Middle frontal gyrus (tissue), 1 donor: ENCODE measurements at regions not wholly inside any gene's neighbourhood (a gene's known extent, or its start where the extent isn't known, plus 50 kb on each side); places are given as distances from the start of the nearest gene placed in this dataset.

Source experiments
- DNase-seq: peaks from one replicate; pipeline ENCODE4 v3.0.0-alpha.2; 2015; ENCODE audit warnings: low spot score; ENCODE audit errors: extremely low spot score

- DNase-seq, result no peak
These were observed 75.8 kb upstream of the ITGA6 start for GRCh38 chr2:172351586-172351985.

- DNase-seq, result no peak
These were observed 73.0 kb upstream of the ITGA6 start for GRCh38 chr2:172354347-172354746.

GRCh38 chr2:172357442-172357841, 69.9 kb upstream of the ITGA6 start:
- DNase-seq, result no peak

GRCh38 chr2:172358691-172359556, 68.5 kb upstream of the ITGA6 start:
- no peak for DNase-seq

- no peak for DNase-seq
These were observed 66.0 kb upstream of the ITGA6 start for GRCh38 chr2:172361360-172361759.

GRCh38 chr2:172361840-172362239, 65.5 kb upstream of the ITGA6 start:
- no peak for DNase-seq

- DNase-seq, result no peak
These were observed 63.1 kb upstream of the ITGA6 start for GRCh38 chr2:172364261-172364660.

- no peak for DNase-seq
These were observed 60.7 kb upstream of the ITGA6 start for GRCh38 chr2:172366596-172367150.

- no peak for DNase-seq
These were observed 56.4 kb upstream of the ITGA6 start for GRCh38 chr2:172370821-172371455.

GRCh38 chr2:172372436-172372835, 55.0 kb upstream of the ITGA6 start:
- no peak for DNase-seq

- DNase-seq, result no peak
These were observed 54.3 kb upstream of the ITGA6 start for GRCh38 chr2:172373076-172373475.

- DNase-seq, result no peak
These were observed 53.6 kb upstream of the ITGA6 start for GRCh38 chr2:172373766-172374165.

- DNase-seq, result no peak
These were observed 52.8 kb upstream of the ITGA6 start for GRCh38 chr2:172374318-172375240.

GRCh38 chr2:172375251-172375650, 52.1 kb upstream of the ITGA6 start:
- DNase-seq, result no peak

GRCh38 chr2:172376016-172376415, 51.4 kb upstream of the ITGA6 start:
- DNase-seq, result no peak

- no peak for DNase-seq
These were observed 50.8 kb upstream of the ITGA6 start for GRCh38 chr2:172376505-172377125.

GRCh38 chr2:172377408-172377807, 50.0 kb upstream of the ITGA6 start:
- DNase-seq, result no peak
